SK-N-SH (cell line): ENCODE measurements at regions not wholly inside any gene's neighbourhood (a gene's known extent, or its start where the extent isn't known, plus 50 kb on each side); places are given as distances from the start of the nearest gene placed in this dataset.

Experiments used
- CHD2 ChIP-seq: fragments of 150-350 bp; IDR thresholded peaks from 2 replicates; pipeline ENCODE4 v1.6.1; 2018; ENCODE audit warnings: low read length; ENCODE audit not compliant: partially characterized antibody
- CTCF ChIP-seq: fragments of 200-600 bp; sonication (generic); IDR thresholded peaks from 2 replicates; pipeline ENCODE4 v1.6.1; 2017; ENCODE audit warnings: antibody characterized with exemption, mild to moderate bottlenecking, moderate library complexity
- EZH2phosphoT487 ChIP-seq: fragments of 200-600 bp; sonication (generic); IDR thresholded peaks from 2 replicates; pipeline ENCODE4 v1.6.1; 2017; ENCODE audit warnings: low read depth, mixed run types, mild to moderate bottlenecking, antibody characterized with exemption, moderate library complexity, borderline replicate concordance
- FOXJ3 ChIP-seq: sonication (generic); formaldehyde crosslinking; IDR thresholded peaks from 2 replicates; pipeline ENCODE4 v1.5.1; 2020; ENCODE audit warnings: mild to moderate bottlenecking, missing genetic modification reagents
- POLR2AphosphoS5 ChIP-seq: IDR thresholded peaks from 2 replicates; pipeline ENCODE4 v1.6.1; 2012; ENCODE audit warnings: low read depth, low read length
- RCOR1 ChIP-seq: fragments of 150-350 bp; IDR thresholded peaks from 2 replicates; pipeline ENCODE4 v1.6.1; 2017; ENCODE audit warnings: antibody characterized with exemption, low read length
- USF2 ChIP-seq: fragments of 150-350 bp; IDR thresholded peaks from 2 replicates; pipeline ENCODE4 v1.6.1; 2017; ENCODE audit warnings: antibody characterized with exemption, low read length, low read depth, borderline replicate concordance

GRCh38 chr6:24995270-24995669, 59.5 kb upstream of the RIPOR2 start:
- TF ChIP-seq EZH2phosphoT487 (no peak), RCOR1 (no peak), FOXJ3 (CRISPR knock-in tag) (no peak), CTCF (no peak), POLR2AphosphoS5 (no peak), USF2 (no peak), CHD2 (no peak)
